Activated B cell treated with CpG ODN at 0.5 μM for 24 hours (primary cell): ENCODE measurements at regions not wholly inside any gene's neighbourhood (a gene's known extent, or its start where the extent isn't known, plus 50 kb on each side); places are given as distances from the start of the nearest gene placed in this dataset.

Experiments used
- ATAC-seq: fragments of 200-7000 bp; cut with Tn5 transposase; one replicate; pipeline ENCODE4 v1.10.0; 2021; ENCODE audit warnings: low read depth, mild to moderate bottlenecking, moderate library complexity
- CTCF ChIA-PET: fragments of 350-600 bp; sonication (Branson Sonifier 250); formaldehyde crosslinking; loops from one replicate; lab custom pipeline; 2021; ENCODE audit warnings: antibody characterized with exemption; lab: Charles Lee
- POLR2A ChIA-PET: fragments of 350-600 bp; sonication (Branson Sonifier 250); formaldehyde crosslinking; loops from one replicate; lab custom pipeline; 2021; ENCODE audit warnings: antibody characterized with exemption; lab: Charles Lee
- DNase-seq: peaks from one replicate; pipeline ENCODE4 v3.0.0; 2022
- H3K27ac Mint-ChIP-seq: one replicate; pipeline ENCODE4 v1.8.0; 2020; ENCODE audit warnings: mixed read lengths
- H3K27me3 Mint-ChIP-seq: one replicate; pipeline ENCODE4 v1.8.0; 2021; ENCODE audit warnings: mixed read lengths
- H3K36me3 Mint-ChIP-seq: one replicate; pipeline ENCODE4 v1.8.0; 2021; ENCODE audit warnings: low read depth, mixed read lengths
- H3K4me1 Mint-ChIP-seq: one replicate; pipeline ENCODE4 v1.8.0; 2021; ENCODE audit warnings: mixed read lengths
- H3K4me3 Mint-ChIP-seq: one replicate; pipeline ENCODE4 v1.8.0; 2020; ENCODE audit warnings: mild to moderate bottlenecking, mixed read lengths
- H3K9me3 Mint-ChIP-seq: one replicate; pipeline ENCODE4 v1.8.0; 2020; ENCODE audit warnings: mixed read lengths
- intact Hi-C: fragments of 100-400 bp; cut with micrococcal nuclease; formaldehyde crosslinking; loops from one replicate; pipeline ENCODE4 v1.15.1; 2024
- TF ChIP-seq, protein P1 (sequence below): fragments of 200-600 bp; IDR thresholded peaks from one replicate; pipeline ENCODE4 v1.8.0; 2022; ENCODE audit warnings: antibody characterized with exemption, mild to moderate bottlenecking

GRCh38 chr1:213585402-213585801 is 402.4 kb upstream of the PROX1 start:
- no peak for ATAC-seq
- H3K4me3 Mint-ChIP-seq: no peak overlapping the region
- H3K36me3 Mint-ChIP-seq: no peaks in the 10 kb centered on the region
- intact Hi-C loops: no loop called here
- no peaks in the 10 kb centered on the region for H3K27me3 Mint-ChIP-seq
- DNase-seq: no peak
- no peaks in the 10 kb centered on the region for H3K9me3 Mint-ChIP-seq
- POLR2A ChIA-PET: no interaction called here
- no peaks in the 10 kb centered on the region for H3K4me1 Mint-ChIP-seq
- TF ChIP-seq, protein P1, sequence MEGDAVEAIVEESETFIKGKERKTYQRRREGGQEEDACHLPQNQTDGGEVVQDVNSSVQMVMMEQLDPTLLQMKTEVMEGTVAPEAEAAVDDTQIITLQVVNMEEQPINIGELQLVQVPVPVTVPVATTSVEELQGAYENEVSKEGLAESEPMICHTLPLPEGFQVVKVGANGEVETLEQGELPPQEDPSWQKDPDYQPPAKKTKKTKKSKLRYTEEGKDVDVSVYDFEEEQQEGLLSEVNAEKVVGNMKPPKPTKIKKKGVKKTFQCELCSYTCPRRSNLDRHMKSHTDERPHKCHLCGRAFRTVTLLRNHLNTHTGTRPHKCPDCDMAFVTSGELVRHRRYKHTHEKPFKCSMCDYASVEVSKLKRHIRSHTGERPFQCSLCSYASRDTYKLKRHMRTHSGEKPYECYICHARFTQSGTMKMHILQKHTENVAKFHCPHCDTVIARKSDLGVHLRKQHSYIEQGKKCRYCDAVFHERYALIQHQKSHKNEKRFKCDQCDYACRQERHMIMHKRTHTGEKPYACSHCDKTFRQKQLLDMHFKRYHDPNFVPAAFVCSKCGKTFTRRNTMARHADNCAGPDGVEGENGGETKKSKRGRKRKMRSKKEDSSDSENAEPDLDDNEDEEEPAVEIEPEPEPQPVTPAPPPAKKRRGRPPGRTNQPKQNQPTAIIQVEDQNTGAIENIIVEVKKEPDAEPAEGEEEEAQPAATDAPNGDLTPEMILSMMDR: no peak
- CTCF ChIA-PET: no interaction called here
- no peak overlapping the region for H3K27ac Mint-ChIP-seq

DNA sequence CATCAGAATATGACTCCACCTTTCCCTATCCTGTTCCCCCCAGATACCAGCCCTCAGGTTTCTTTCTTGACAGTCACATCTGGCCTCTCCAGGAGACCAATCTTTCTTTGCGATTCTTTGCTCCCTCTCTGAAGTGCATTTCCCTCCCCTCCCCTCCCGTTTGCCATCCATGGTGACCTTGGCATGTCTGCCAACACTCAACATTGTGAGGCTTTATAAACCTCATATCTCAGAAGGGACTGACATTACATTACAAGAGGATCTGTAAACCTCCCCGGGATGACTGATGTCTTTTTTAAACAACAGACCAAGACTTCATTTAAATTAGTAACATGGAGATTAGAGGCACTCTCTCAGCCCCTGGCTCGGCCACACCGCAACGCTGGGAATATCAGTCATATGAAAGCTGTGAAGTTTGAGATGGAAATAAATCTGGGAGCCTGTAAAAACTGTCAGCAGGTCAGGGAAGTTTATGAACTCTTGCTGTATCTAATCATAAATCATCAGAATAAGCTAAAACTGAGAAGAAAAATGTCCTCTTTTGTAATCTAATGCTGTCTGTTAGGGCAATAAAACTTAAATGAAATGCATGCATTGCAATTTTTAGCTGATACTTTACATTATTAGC is 401.7 kb upstream of the PROX1 start:
- Mint-ChIP-seq H3K27me3 (peaks cover under 1% of the 10 kb centered on the region), H3K4me3 (no peak overlapping the region), H3K27ac (no peak overlapping the region), H3K4me1 (no peaks in the 10 kb centered on the region), H3K9me3 (no peaks in the 10 kb centered on the region), H3K36me3 (no peaks in the 10 kb centered on the region)
- CTCF ChIA-PET: no interaction called here
- TF ChIP-seq, protein P1: no peak
- DNase-seq (no peak), ATAC-seq (no peak)
- POLR2A ChIA-PET: no interaction called here
- intact Hi-C loops: no loop called here

DNA sequence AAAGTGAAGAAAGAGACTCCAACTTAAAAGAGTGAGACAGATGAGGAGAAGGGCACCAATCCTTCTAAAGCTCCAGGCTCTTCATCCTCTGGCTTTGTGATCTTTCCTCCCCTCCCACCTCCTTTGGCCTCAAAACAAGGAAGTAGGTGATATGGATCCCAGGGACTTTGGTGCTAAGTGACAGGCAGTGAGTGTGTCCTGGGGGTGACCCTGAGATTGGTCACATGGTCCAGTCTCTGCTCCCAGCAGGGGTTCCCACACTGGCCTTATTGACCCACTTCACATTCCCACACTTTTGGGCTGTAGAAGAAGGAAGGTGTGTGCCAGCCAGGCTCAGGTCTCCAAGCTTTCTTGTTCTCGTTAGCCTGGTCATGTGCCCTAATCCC is 401.2 kb upstream of the PROX1 start:
- Mint-ChIP-seq H3K27me3 (peaks cover 3% of the 10 kb centered on the region), H3K27ac (no peak overlapping the region), H3K36me3 (no peaks in the 10 kb centered on the region), H3K4me3 (no peak overlapping the region), H3K9me3 (no peaks in the 10 kb centered on the region), H3K4me1 (no peaks in the 10 kb centered on the region)
- ChIA-PET POLR2A (no interaction called here), CTCF (no interaction called here)
- TF ChIP-seq, protein P1: no peak
- ATAC-seq: no peak
- DNase-seq: no peak
- intact Hi-C loops: no loop called here

DNA sequence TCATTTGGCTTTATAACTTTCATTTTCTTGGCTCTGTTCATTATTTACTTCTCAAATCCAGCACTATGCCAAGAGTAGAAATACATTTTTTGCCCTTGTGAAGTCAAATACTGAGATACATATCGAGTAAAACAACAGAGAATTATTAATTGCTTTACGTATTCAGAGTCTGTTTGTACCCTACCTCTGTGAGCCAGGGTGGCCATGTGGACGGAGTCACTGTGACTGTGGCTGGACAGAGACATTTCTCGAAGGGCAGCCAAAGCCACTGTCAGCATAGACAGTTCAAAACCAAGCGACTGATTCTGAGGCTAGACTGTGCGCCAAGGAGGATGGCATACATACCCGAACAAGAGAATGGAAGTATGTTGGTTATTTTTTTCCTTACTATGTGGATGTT is 391.0 kb upstream of the PROX1 start:
- H3K27me3 Mint-ChIP-seq: peaks cover 3% of the 10 kb centered on the region
- TF ChIP-seq, protein P1: no peak
- ChIA-PET POLR2A (no interaction called here), CTCF (no interaction called here)
- no peaks in the 10 kb centered on the region for H3K36me3 Mint-ChIP-seq
- H3K27ac Mint-ChIP-seq: no peak overlapping the region
- no peaks in the 10 kb centered on the region for H3K4me1 Mint-ChIP-seq
- intact Hi-C loops: no loop called here
- H3K9me3 Mint-ChIP-seq: no peaks in the 10 kb centered on the region
- DNase-seq (no peak), ATAC-seq (no peak)
- no peak overlapping the region for H3K4me3 Mint-ChIP-seq

DNA sequence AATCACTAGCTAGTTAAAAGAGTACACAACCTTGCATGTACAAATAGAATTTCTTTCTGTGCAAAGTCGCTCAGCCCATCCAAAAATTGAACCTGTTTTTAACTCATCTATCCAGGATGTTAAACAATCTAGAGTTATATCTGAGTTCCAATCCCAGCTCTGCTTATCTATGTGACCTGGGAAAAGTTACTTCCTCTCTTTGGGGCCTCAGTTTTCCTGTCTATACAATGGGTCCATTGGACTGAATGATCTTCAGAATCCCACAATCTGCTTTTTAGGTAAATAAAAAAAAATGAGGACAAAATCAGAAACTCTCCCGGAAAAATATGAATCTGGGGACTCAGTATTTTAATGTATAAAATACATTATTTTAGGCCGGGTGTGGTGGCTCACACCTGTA is 389.5 kb upstream of the PROX1 start:
- intact Hi-C loops: no loop called here
- H3K27ac Mint-ChIP-seq: no peak overlapping the region
- no peak for DNase-seq
- H3K4me3 Mint-ChIP-seq: no peak overlapping the region
- no peaks in the 10 kb centered on the region for H3K9me3 Mint-ChIP-seq
- no peaks in the 10 kb centered on the region for H3K27me3 Mint-ChIP-seq
- CTCF ChIA-PET: no interaction called here
- POLR2A ChIA-PET: no interaction called here
- ATAC-seq: no peak
- no peaks in the 10 kb centered on the region for H3K4me1 Mint-ChIP-seq
- TF ChIP-seq, protein P1: no peak
- H3K36me3 Mint-ChIP-seq: no peaks in the 10 kb centered on the region
